Kidney (tissue), 13 donors: ENCODE measurements at regions not wholly inside any gene's neighbourhood (a gene's known extent, or its start where the extent isn't known, plus 50 kb on each side); places are given as distances from the start of the nearest gene placed in this dataset.

ENCODE experiments used
- DNase-seq, 5 donors: peaks; one replicate each; pipeline ENCODE4 v3.0.0-alpha.2; 2013 to 2020
- FAIRE-seq: peaks from 2 replicates; lab custom pipeline; 2012; peaks lifted over from hg19 to GRCh38; lab: Jason Lieb, UNC
- H3K27ac ChIP-seq, 2 donors: one replicate each; pipeline ENCODE4 v1.7.0; 2013; ENCODE audit warnings: low read depth in 2 of 2, low read length in 2 of 2, inconsistent platforms in 1 of 2
- H3K27me3 ChIP-seq: one replicate; pipeline ENCODE4 v1.7.1; 2013; ENCODE audit warnings: low read length, inconsistent platforms; ENCODE audit not compliant: control insufficient read depth, insufficient read depth
- H3K36me3 ChIP-seq, 3 donors: one replicate each; pipeline versions ENCODE4 v1.7.0 to v1.7.1; 2013; ENCODE audit warnings: low read length in 3 of 3, control low read depth in 1 of 3, inconsistent platforms in 1 of 3; ENCODE audit not compliant: insufficient read depth in 3 of 3, control insufficient read depth in 2 of 3
- H3K4me1 ChIP-seq, 3 donors: one replicate each; pipeline versions ENCODE4 v1.7.0 to v1.7.1; 2013; ENCODE audit warnings: low read length in 3 of 3, inconsistent platforms in 1 of 3, low read depth in 1 of 3; ENCODE audit not compliant: control insufficient read depth in 2 of 3, insufficient read depth in 2 of 3
- H3K4me3 ChIP-seq, 3 donors: one replicate each; pipeline versions ENCODE4 v1.7.0 to v1.8.1; 2013; ENCODE audit warnings: low read length in 3 of 3, control low read depth in 1 of 3, inconsistent platforms in 1 of 3
- H3K9ac ChIP-seq, 3 donors: one replicate each; pipeline versions ENCODE4 v1.7.0 to v1.7.1; 2013; ENCODE audit warnings: low read length in 3 of 3, control low read depth in 1 of 3, inconsistent platforms in 1 of 3
- H3K9me3 ChIP-seq, 3 donors: one replicate each; pipeline versions ENCODE4 v1.7.0 to v1.7.1; 2013; ENCODE audit warnings: low read length in 3 of 3, control low read depth in 1 of 3, inconsistent platforms in 1 of 3; ENCODE audit not compliant: control insufficient read depth in 2 of 3, insufficient read depth in 1 of 3
- CTCF ChIP-seq: IDR thresholded peaks from 3 replicates; pipeline ENCODE4 v1.5.1; 2012; ENCODE audit warnings: mild to moderate bottlenecking, moderate library complexity, borderline replicate concordance; ENCODE audit not compliant: insufficient read depth; ENCODE audit errors: extremely low read depth
- intact Hi-C: fragments of 100-400 bp; cut with DNase I; formaldehyde crosslinking; loops from one replicate; pipeline ENCODE4 v1.11.1; 2022
- donor health status: control.
- donor health status: control.
- donor health status: control.
- donor health status: control.
- donor health status: control.
- donor health status: DM: yes; HTN: yes; CAD: no.
- donor health status: Normal renal cell carcinoma (clear cell type).

- FAIRE-seq, result no peak
- peak in 1 of 5 donors; percentile 35 for DNase-seq
- intact Hi-C loops, result no loop called here
Measured at GRCh38 chr15:39502611-39503195, 78.2 kb upstream of the THBS1 start.

GRCh38 chr15:39503526-39503925 lies 77.4 kb upstream of the THBS1 start:
- DNase-seq (no peak), FAIRE-seq (no peak)
- H3K27me3 ChIP-seq, result no peaks in the 10 kb centered on the region
- H3K9me3 ChIP-seq, result no peaks in the 10 kb centered on the region
- no peak for TF ChIP-seq CTCF
- intact Hi-C loops, result no loop called here
- H3K27ac ChIP-seq, result no peak overlapping the region
- H3K36me3 ChIP-seq, result no peaks in the 10 kb centered on the region
- no peak overlapping the region for H3K4me3 ChIP-seq
- H3K9ac ChIP-seq, result no peak overlapping the region
- H3K4me1 ChIP-seq, result peaks cover 0 to 2% (median 0%) of the 10 kb centered on the region in 3 donors

More at GRCh38 chr15:39502611-39503195, 78.2 kb upstream of the THBS1 start:
- H3K36me3 ChIP-seq, result no peaks in the 10 kb centered on the region
- no peak overlapping the region for H3K27ac ChIP-seq
- no peak overlapping the region for H3K4me3 ChIP-seq
- H3K4me1 ChIP-seq, result peaks cover 0 to 2% (median 0%) of the 10 kb centered on the region in 3 donors
- no peaks in the 10 kb centered on the region for H3K9me3 ChIP-seq
- H3K9ac ChIP-seq, result no peak overlapping the region
- no peak for TF ChIP-seq CTCF
- no peaks in the 10 kb centered on the region for H3K27me3 ChIP-seq

- Histone ChIP-seq H3K4me3 (no peak overlapping the region), H3K9ac (no peak overlapping the region), H3K36me3 (no peaks in the 10 kb centered on the region), H3K4me1 (peaks cover 0 to 2% (median 0%) of the 10 kb centered on the region in 3 donors), H3K27ac (no peak overlapping the region), H3K9me3 (no peaks in the 10 kb centered on the region), H3K27me3 (no peaks in the 10 kb centered on the region)
- intact Hi-C loops, result no loop called here
- DNase-seq, result no peak
- FAIRE-seq, result no peak
- no peak for TF ChIP-seq CTCF
Measured at GRCh38 chr15:39504808-39505207, 76.1 kb upstream of the THBS1 start.

GRCh38 chr15:39506146-39506545 lies 74.7 kb upstream of the THBS1 start:
- H3K27ac ChIP-seq, result no peak overlapping the region
- no peaks in the 10 kb centered on the region for H3K9me3 ChIP-seq
- H3K36me3 ChIP-seq, result no peaks in the 10 kb centered on the region
- peaks cover 0 to 2% (median 0%) of the 10 kb centered on the region in 3 donors for H3K4me1 ChIP-seq
- H3K9ac ChIP-seq, result no peak overlapping the region
- FAIRE-seq (no peak), DNase-seq (no peak)
- no peaks in the 10 kb centered on the region for H3K27me3 ChIP-seq
- TF ChIP-seq CTCF, result no peak
- no peak overlapping the region for H3K4me3 ChIP-seq
- intact Hi-C loops, result no loop called here
